HAP-1 (cell line): ENCODE measurements at regions not wholly inside any gene's neighbourhood (a gene's known extent, or its start where the extent isn't known, plus 50 kb on each side); places are given as distances from the start of the nearest gene placed in this dataset.
"Not testable (repeated sequence)": the region's sequence is repeated elsewhere in the genome, so short reads cannot be mapped to it uniquely, and the experiment has no call there.

Experiments used
- DNase-seq, 2 experiments: peaks; one replicate each; pipeline ENCODE4 v3.0.0-alpha.2; 2016 to 2020; ENCODE audit warnings: low spot score in 2 of 2
- H3K27me3 ChIP-seq: fragments of 250-450 bp; sonication (Bioruptor Pico); 2 replicates; pipeline ENCODE4 v1.5.1; 2020; ENCODE audit warnings: low read depth, mild to moderate bottlenecking, moderate library complexity
- H3K36me3 ChIP-seq: fragments of 250-450 bp; sonication (Bioruptor Pico); replicated peaks from 2 replicates; pipeline ENCODE4 v1.5.1; 2020; ENCODE audit warnings: mild to moderate bottlenecking
- H3K4me1 ChIP-seq: fragments of 250-450 bp; sonication (Bioruptor Pico); 2 replicates; pipeline ENCODE4 v1.5.1; 2020; ENCODE audit warnings: mild to moderate bottlenecking
- H3K4me3 ChIP-seq: fragments of 250-450 bp; sonication (Bioruptor Pico); 2 replicates; pipeline ENCODE4 v1.5.1; 2020; ENCODE audit warnings: mild to moderate bottlenecking, moderate library complexity
- H3K9me3 ChIP-seq: fragments of 250-450 bp; sonication (Bioruptor Pico); 2 replicates; pipeline ENCODE4 v1.5.1; 2020; ENCODE audit warnings: mild to moderate bottlenecking, moderate library complexity
- in situ Hi-C: fragments of 300-500 bp; cut with MboI; formaldehyde crosslinking; loops from 3 replicates; pipeline ENCODE4 v1.14.3; 2020; ENCODE audit warnings: low sequenced_read_pairs, inconsistent platforms, mixed read lengths

GRCh38 chr19:28602675-28603298 is 610.2 kb downstream of the UQCRFS1 start:
- Histone ChIP-seq H3K4me3 (no peak overlapping the region), H3K9me3 (no peaks in the 10 kb centered on the region), H3K4me1 (no peaks in the 10 kb centered on the region), H3K27me3 (no peaks in the 10 kb centered on the region), H3K36me3 (no peaks in the 10 kb centered on the region)
- no peak for DNase-seq
- in situ Hi-C loops, result no loop called here

GRCh38 chr19:28601723-28602440 is 611.1 kb downstream of the UQCRFS1 start:
- Histone ChIP-seq H3K4me3 (no peak overlapping the region), H3K9me3 (no peaks in the 10 kb centered on the region), H3K4me1 (no peaks in the 10 kb centered on the region), H3K36me3 (no peaks in the 10 kb centered on the region), H3K27me3 (no peaks in the 10 kb centered on the region)
- no peak for DNase-seq
- in situ Hi-C loops, result no loop called here

- in situ Hi-C loops, result no loop called here
- Histone ChIP-seq H3K27me3 (no peaks in the 10 kb centered on the region), H3K4me3 (no peak overlapping the region), H3K9me3 (no peaks in the 10 kb centered on the region), H3K4me1 (no peaks in the 10 kb centered on the region), H3K36me3 (no peaks in the 10 kb centered on the region)
- DNase-seq, result no peak
These were observed 614.1 kb downstream of the UQCRFS1 start for GRCh38 chr19:28598861-28599260.

- Histone ChIP-seq H3K36me3 (no peaks in the 10 kb centered on the region), H3K4me3 (no peak overlapping the region), H3K4me1 (no peaks in the 10 kb centered on the region), H3K27me3 (no peaks in the 10 kb centered on the region), H3K9me3 (no peaks in the 10 kb centered on the region)
- in situ Hi-C loops, result no loop called here
- no peak for DNase-seq
These were observed 616.3 kb downstream of the UQCRFS1 start for GRCh38 chr19:28596561-28597071.

GRCh38 chr19:28595722-28596480 is 617.0 kb downstream of the UQCRFS1 start:
- no peak for DNase-seq

GRCh38 chr19:28594737-28595136 is 618.2 kb downstream of the UQCRFS1 start:
- no peak for DNase-seq
- Histone ChIP-seq H3K36me3 (no peaks in the 10 kb centered on the region), H3K4me1 (no peaks in the 10 kb centered on the region), H3K27me3 (no peaks in the 10 kb centered on the region), H3K4me3 (no peak overlapping the region), H3K9me3 (no peaks in the 10 kb centered on the region)
- in situ Hi-C loops, result no loop called here

More at GRCh38 chr19:28595722-28596480, 617.0 kb downstream of the UQCRFS1 start:
- Histone ChIP-seq H3K9me3 (no peaks in the 10 kb centered on the region), H3K27me3 (no peaks in the 10 kb centered on the region), H3K4me1 (no peaks in the 10 kb centered on the region), H3K4me3 (no peak overlapping the region), H3K36me3 (no peaks in the 10 kb centered on the region)
- in situ Hi-C loops, result no loop called here

- H3K4me3 ChIP-seq, DNase-seq, H3K36me3 ChIP-seq, H3K4me1 ChIP-seq, in situ Hi-C loops, H3K9me3 ChIP-seq, H3K27me3 ChIP-seq: not testable (repeated sequence)
These were observed 623.0 kb downstream of the UQCRFS1 start for GRCh38 chr19:28589991-28590411.

- no peaks in the 10 kb centered on the region for H3K4me1 ChIP-seq
- no peak overlapping the region for H3K4me3 ChIP-seq
- in situ Hi-C loops, result no loop called here
- no peaks in the 10 kb centered on the region for H3K27me3 ChIP-seq
- no peaks in the 10 kb centered on the region for H3K36me3 ChIP-seq
- H3K9me3 ChIP-seq, result no peaks in the 10 kb centered on the region
- DNase-seq, result no peak
These were observed 626.5 kb downstream of the UQCRFS1 start for GRCh38 chr19:28586474-28586873.

- no peaks in the 10 kb centered on the region for H3K4me1 ChIP-seq
- in situ Hi-C loops, result no loop called here
- DNase-seq, result no peak
- no peaks in the 10 kb centered on the region for H3K36me3 ChIP-seq
- H3K27me3 ChIP-seq, result no peaks in the 10 kb centered on the region
- no peak overlapping the region for H3K4me3 ChIP-seq
- no peaks in the 10 kb centered on the region for H3K9me3 ChIP-seq
These were observed 627.2 kb downstream of the UQCRFS1 start for GRCh38 chr19:28585796-28586195.

- no peaks in the 10 kb centered on the region for H3K4me1 ChIP-seq
These were observed 629.2 kb downstream of the UQCRFS1 start for GRCh38 chr19:28583713-28584112.

GRCh38 chr19:28583242-28583641 is 629.7 kb downstream of the UQCRFS1 start:
- in situ Hi-C loops, result no loop called here
- no peaks in the 10 kb centered on the region for H3K9me3 ChIP-seq
- no peaks in the 10 kb centered on the region for H3K4me1 ChIP-seq
- H3K27me3 ChIP-seq, result no peaks in the 10 kb centered on the region
- no peak overlapping the region for H3K4me3 ChIP-seq
- no peaks in the 10 kb centered on the region for H3K36me3 ChIP-seq
- no peak for DNase-seq

More at GRCh38 chr19:28583713-28584112, 629.2 kb downstream of the UQCRFS1 start:
- Histone ChIP-seq H3K36me3 (no peaks in the 10 kb centered on the region), H3K27me3 (no peaks in the 10 kb centered on the region), H3K9me3 (no peaks in the 10 kb centered on the region), H3K4me3 (no peak overlapping the region)
- in situ Hi-C loops, result no loop called here
- DNase-seq, result no peak

- in situ Hi-C loops, result no loop called here
- Histone ChIP-seq H3K36me3 (no peaks in the 10 kb centered on the region), H3K4me3 (no peak overlapping the region), H3K27me3 (no peaks in the 10 kb centered on the region), H3K4me1 (no peaks in the 10 kb centered on the region), H3K9me3 (no peaks in the 10 kb centered on the region)
- no peak for DNase-seq
These were observed 630.2 kb downstream of the UQCRFS1 start for GRCh38 chr19:28582796-28583195.

- Histone ChIP-seq H3K4me1 (no peaks in the 10 kb centered on the region), H3K27me3 (no peaks in the 10 kb centered on the region), H3K9me3 (no peaks in the 10 kb centered on the region), H3K36me3 (no peaks in the 10 kb centered on the region), H3K4me3 (no peak overlapping the region)
- no peak for DNase-seq
- in situ Hi-C loops, result no loop called here
These were observed 630.6 kb downstream of the UQCRFS1 start for GRCh38 chr19:28582344-28582743.

- H3K4me1 ChIP-seq, result no peaks in the 10 kb centered on the region
- DNase-seq, result no peak
- no peaks in the 10 kb centered on the region for H3K9me3 ChIP-seq
- H3K36me3 ChIP-seq, result no peaks in the 10 kb centered on the region
- no peak overlapping the region for H3K4me3 ChIP-seq
- in situ Hi-C loops, result no loop called here
- no peaks in the 10 kb centered on the region for H3K27me3 ChIP-seq
These were observed 631.5 kb downstream of the UQCRFS1 start for GRCh38 chr19:28581468-28581770.
